ENCODE measurements at regions not wholly inside any gene's neighbourhood (a gene's known extent, or its start where the extent isn't known, plus 50 kb on each side); places are given as distances from the start of the nearest gene placed in this dataset.

DNA sequence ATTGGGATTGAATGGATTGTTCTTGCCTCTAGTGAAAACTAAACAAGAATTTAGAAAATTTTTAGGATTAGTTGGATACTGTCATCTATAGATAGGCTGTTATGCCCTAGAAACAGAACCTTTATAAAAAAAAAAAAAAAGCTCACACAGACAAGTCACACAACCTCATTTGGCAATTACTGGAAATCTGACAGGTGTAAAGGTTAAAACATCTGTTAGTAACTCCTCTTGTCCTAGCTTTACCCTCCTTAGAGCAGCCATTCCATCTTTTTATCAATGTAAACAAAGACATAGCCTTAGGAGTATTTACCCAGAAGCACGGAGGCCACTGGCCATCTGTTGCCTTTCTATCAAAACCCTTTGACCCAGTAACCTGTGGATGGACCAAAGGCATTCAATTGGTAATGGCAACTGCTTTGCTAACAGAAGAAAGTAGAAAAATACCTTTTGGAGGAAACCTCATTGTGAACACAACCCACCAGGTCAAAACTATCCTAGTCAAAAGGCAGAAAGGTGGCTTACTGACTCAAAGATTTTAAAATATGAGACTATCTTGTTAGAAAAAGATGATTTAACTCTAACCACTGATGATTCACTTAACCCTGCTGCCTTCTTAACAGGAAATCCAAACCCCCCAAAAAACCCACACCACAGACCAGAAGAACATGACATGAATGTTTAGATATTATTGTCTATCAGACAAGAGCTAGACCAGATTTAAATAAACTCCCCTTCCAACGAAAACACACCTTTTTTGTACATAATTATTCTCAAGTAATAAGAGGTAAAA, 357.2 kb upstream of the HSFY2 start:
- no peak overlapping the region for H3K9ac ChIP-seq
- H3K36me3 ChIP-seq (ENCODE audit: control insufficient read depth, insufficient read depth, low read length) = no peaks in the 10 kb centered on the region
- H3K4me2 ChIP-seq (ENCODE audit: low read length) = no peak overlapping the region
- no peak for TF ChIP-seq CTCF (IDR thresholded peaks at IDR 0.05)
- no peak overlapping the region for H2AFZ ChIP-seq
- no peaks in the 10 kb centered on the region for H3K9me3 ChIP-seq (ENCODE audit: control insufficient read depth, low read length)
- H3K27me3 ChIP-seq (ENCODE audit: control insufficient read depth, insufficient read depth, low read length) = no peaks in the 10 kb centered on the region
- no peak overlapping the region for H3K4me3 ChIP-seq (ENCODE audit: low read depth, low read length)
- no peaks in the 10 kb centered on the region for H3K79me2 ChIP-seq
- no peak overlapping the region for H3K27ac ChIP-seq
- H3K4me1 ChIP-seq = no peaks in the 10 kb centered on the region

DNA sequence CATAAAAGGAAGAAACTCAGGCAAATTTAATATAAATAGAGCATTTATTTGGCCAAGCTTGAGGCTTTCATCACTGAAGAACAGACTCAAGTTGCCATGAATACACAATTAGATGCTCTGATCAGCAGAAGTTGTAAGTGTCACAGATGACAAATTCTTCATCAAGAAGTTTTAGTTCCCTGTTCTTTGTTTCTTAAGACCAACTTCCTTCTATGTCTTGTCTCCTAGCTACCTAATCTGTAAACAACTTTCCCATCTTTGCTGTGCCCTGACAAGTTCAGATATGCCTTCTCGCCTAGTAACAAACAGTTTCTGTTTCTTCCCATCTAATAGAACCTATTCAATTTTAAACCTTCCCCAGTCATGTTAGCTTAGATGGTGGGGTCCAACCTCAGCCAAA, 353.4 kb upstream of the HSFY2 start:
- H3K79me2 ChIP-seq = no peaks in the 10 kb centered on the region
- H3K4me2 ChIP-seq (ENCODE audit: low read length) = peak overlapping the region; percentile 12
- H3K4me3 ChIP-seq (ENCODE audit: low read depth, low read length) = no peak overlapping the region
- no peak overlapping the region for H3K27ac ChIP-seq
- H3K9ac ChIP-seq = no peak overlapping the region
- no peaks in the 10 kb centered on the region for H3K27me3 ChIP-seq (ENCODE audit: control insufficient read depth, insufficient read depth, low read length)
- TF ChIP-seq CTCF (IDR thresholded peaks at IDR 0.05) = no peak
- H3K4me1 ChIP-seq = no peaks in the 10 kb centered on the region
- no peaks in the 10 kb centered on the region for H3K36me3 ChIP-seq (ENCODE audit: control insufficient read depth, insufficient read depth, low read length)
- no peak overlapping the region for H2AFZ ChIP-seq
- H3K9me3 ChIP-seq (ENCODE audit: control insufficient read depth, low read length) = no peaks in the 10 kb centered on the region

GRCh38 chrY:19124609-19125008, 351.1 kb upstream of the HSFY2 start:
- Histone ChIP-seq H3K36me3 (ENCODE audit: control insufficient read depth, insufficient read depth, low read length) (no peaks in the 10 kb centered on the region), H3K4me1 (no peaks in the 10 kb centered on the region), H3K79me2 (no peaks in the 10 kb centered on the region), H3K4me3 (ENCODE audit: low read depth, low read length) (no peak overlapping the region), H3K4me2 (ENCODE audit: low read length) (no peak overlapping the region), H2AFZ (no peak overlapping the region), H3K27me3 (ENCODE audit: control insufficient read depth, insufficient read depth, low read length) (no peaks in the 10 kb centered on the region), H3K27ac (no peak overlapping the region), H3K9ac (no peak overlapping the region), H3K9me3 (ENCODE audit: control insufficient read depth, low read length) (no peaks in the 10 kb centered on the region)
- TF ChIP-seq CTCF (IDR thresholded peaks at IDR 0.05) = no peak

DNA sequence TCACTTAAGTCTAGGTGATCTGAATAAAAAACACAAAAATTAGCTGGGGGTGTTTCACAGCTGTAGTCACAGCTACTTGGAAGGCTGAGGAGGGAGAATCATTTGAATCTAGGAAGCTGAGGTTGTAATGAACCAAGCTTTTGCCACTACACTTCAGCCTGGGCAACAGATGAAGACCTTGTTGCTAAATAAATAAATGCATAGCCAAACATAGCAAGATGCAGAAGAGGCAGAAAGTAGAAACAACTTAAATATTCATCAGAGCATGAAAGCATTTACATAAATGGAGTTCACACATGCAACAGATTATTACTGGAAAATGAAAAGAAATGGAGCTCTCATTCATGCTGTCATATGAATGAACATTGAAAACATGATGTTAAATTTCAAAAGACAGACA, 348.9 kb upstream of the HSFY2 start:
- H3K4me1 ChIP-seq = no peaks in the 10 kb centered on the region

More for the DNA sequence above, 348.9 kb upstream of the HSFY2 start:
- no peak overlapping the region for H3K9ac ChIP-seq
- H2AFZ ChIP-seq = no peak overlapping the region
- H3K9me3 ChIP-seq (ENCODE audit: control insufficient read depth, low read length) = no peaks in the 10 kb centered on the region
- no peak overlapping the region for H3K4me3 ChIP-seq (ENCODE audit: low read depth, low read length)
- H3K27me3 ChIP-seq (ENCODE audit: control insufficient read depth, insufficient read depth, low read length) = no peaks in the 10 kb centered on the region
- no peak overlapping the region for H3K27ac ChIP-seq
- TF ChIP-seq CTCF (IDR thresholded peaks at IDR 0.05) = no peak
- H3K36me3 ChIP-seq (ENCODE audit: control insufficient read depth, insufficient read depth, low read length) = no peaks in the 10 kb centered on the region
- no peak overlapping the region for H3K4me2 ChIP-seq (ENCODE audit: low read length)
- no peaks in the 10 kb centered on the region for H3K79me2 ChIP-seq

Data from parathyroid adenoma (tissue), 2 donors.